ENCODE measurements at regions not wholly inside any gene's neighbourhood (a gene's known extent, or its start where the extent isn't known, plus 50 kb on each side); places are given as distances from the start of the nearest gene placed in this dataset.
"Not testable (repeated sequence)": the region's sequence is repeated elsewhere in the genome, so short reads cannot be mapped to it uniquely, and the experiment has no call there.

DNA sequence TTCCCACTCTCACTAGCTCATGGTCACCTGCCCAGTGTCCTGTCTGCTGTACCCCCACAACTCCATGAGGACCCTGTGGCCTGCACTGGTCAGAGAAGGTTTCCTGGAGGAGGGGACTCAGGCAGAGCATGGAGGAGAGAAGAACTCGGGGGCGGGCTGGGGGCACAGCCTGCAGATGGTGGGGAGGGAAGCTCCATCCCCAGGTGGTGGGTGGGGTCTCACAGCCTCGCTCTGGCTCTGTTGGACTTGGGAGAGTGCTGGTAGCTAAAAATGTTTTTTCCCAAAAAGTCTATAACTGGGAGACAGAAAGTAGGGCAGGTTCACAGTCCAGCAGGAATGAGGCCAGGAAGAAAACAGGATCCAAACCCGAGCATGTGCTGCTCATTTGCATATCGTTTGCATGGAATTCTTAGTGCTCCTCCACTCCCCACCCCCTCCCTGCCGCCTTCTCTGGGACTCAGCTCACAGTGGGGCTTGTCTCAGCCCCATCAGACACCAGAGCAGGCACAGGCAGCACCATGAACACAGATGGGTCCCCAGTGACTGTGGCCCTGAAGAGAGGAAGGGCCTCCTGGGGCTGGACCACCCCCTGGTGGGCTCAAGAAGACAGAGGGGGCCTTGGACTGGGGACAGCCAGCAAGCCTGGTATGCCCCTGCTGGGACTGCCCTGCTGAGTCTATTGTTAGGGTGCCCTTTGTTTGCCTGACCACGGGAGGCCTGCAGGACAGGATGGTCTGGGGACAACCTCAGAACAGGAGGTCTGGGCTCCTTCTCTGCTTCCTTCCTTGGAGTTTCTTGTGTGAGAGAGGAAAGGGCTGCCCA is 67.0 kb upstream of the SFSWAP start:
- intact Hi-C loops (cut with DNase I), result no loop called here
- DNase-seq, result peak in 1 of 42 donors; percentile 40

DNA sequence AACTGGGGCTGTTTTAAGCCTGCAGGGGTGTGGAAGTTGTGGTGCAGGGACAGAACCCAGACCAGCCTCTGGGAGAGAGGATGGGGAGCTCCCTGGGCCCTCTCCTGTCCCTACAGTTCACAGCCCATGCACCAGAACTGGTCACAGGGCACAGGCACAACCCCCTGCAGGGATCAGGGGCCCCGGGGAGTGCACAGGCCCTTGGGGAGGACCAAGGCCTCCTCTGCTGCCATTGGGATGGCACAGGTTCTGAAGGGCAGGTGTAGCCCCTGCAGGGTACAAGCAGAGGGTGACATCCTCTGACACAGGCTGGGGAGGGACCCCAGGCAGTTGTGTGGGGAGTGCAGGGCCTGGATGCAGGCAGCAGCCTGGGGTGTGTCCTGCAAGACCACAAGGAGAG is 66.4 kb upstream of the SFSWAP start:
- intact Hi-C loops (cut with DNase I), result no loop called here
- no peak for DNase-seq

DNA sequence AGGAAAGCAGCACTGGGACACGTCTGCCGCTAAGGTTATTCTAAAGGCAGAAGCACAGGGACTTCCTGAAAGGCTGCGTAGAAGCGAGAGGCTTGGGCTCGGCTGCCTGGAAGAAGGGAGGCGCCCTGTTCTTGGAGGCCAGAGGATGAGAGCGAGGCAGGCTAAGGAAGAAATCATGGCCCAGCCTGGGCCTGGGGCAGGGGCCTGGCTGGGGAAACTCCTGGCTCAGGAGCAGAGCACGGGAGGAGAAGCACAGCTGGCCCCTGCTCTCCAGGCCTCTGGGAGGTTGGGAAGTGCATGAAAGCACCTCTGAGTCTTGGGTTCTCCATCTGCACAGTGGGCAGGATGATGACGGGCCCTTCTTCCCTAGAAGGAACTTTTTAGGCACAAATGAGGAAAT is 66.0 kb upstream of the SFSWAP start:
- DNase-seq; intact Hi-C loops (cut with DNase I): not testable (repeated sequence)

DNA sequence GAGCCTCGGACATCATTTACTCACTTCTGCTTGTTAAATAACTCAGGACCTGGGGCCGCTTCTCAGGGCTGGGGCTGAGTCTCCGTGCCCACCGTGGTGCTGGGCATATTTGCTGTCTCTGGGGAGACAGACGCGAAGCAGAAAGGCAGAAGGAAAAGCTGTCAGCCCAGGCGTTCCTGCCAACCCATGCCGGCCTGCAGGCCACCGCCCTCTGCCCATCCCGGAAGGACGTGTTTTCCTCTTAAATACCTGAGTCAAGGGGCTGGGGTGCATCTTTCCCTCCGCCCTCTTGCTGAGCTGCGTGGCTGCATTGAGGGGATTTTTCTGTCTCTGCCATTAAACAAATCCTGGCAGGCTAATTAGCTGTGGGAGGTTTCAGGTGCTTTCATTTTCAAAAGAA is 65.3 kb upstream of the SFSWAP start:
- intact Hi-C loops (cut with DNase I); DNase-seq: not testable (repeated sequence)

DNA sequence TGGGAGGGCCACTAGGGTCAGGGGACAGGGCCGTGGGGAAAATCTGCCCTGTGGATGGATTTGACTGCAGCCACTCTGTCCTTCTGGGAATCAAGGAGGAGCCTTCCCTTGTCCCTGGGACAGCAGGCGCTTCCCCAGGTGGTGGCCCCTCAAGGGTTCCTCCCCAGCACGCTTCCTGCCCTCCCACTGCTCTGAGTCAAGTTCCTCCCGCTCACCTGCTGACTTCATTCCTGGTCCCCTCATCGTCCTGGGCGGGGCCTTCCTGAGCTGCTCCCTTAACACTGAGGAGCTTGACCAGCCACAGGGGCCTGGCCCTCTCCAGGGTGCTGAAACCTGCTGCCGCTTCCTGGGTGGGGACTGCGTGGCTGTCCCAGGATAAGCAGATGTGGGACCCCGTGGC is 64.4 kb upstream of the SFSWAP start:
- DNase-seq; intact Hi-C loops (cut with DNase I): not testable (repeated sequence)

DNA sequence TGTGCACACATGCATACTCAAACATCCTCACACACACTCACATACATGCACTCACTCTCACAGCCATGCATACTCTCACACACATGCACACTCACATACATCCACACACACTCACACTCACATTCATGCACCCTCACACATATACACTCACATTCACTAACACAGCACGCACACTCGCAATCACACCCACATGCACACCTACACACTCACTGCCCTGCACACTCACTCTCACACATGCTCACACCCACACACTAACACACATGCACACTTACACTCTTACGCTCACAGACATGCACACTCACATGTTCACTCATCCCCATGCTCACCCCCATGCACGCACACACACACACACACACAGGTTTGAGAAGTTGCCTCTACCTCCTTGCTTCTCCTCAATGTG is 63.2 kb upstream of the SFSWAP start:
- DNase-seq, result no peak
- intact Hi-C loops (cut with DNase I), result no loop called here

DNA sequence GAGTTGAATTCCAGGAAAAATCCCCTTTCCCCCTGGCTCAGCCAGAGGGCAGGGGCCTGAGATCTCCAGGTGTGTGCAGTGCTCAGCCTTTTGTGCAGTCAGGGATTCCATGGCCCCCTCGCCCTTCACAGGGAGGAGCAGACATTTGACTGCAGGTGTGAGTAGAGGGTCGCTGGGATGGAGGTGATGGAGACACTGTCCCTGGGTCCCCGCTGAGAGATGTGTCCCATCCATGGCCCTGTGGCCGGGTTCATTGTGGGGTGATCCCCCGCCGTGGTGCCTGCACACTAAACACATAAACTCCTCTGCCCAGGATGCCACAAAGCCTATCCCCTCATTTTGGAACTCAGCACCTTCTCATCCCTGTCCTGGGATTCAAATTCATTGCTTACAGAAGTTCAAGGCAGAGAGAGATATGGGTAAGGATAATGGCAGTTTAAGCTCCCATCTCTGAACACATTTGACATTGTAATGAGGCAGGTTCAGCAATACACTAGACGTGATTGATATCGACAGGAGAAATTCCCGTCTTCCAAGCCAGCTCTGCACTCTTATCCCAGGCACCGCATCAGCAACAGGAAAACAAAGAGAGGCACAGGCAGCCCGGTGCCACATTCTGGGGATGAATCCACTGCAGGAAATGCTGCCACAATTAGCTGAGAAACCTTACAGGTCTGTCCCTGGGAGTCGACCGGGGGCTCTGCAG is 55.3 kb upstream of the SFSWAP start:
- intact Hi-C loops (cut with DNase I), result not testable (repeated sequence)
- DNase-seq, result peak in 1 of 42 donors; percentile 40

DNA sequence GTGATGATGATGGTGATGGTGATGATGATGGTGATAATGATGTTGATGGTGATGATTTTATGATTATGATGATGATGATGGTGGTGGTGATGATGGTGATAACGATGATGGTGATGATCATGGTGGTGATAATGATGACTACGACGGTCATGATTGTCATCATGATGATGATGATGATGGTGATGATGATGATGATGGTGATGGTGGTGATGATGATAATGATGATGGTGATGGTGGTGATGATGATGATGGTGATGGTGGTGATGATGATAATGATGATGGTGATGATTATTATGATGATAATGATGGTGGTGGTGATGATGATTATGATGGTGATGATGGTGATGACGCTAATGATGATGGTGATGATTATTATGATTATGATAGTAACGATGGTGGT is 54.1 kb upstream of the SFSWAP start:
- DNase-seq; intact Hi-C loops (cut with DNase I): not testable (repeated sequence)

DNA sequence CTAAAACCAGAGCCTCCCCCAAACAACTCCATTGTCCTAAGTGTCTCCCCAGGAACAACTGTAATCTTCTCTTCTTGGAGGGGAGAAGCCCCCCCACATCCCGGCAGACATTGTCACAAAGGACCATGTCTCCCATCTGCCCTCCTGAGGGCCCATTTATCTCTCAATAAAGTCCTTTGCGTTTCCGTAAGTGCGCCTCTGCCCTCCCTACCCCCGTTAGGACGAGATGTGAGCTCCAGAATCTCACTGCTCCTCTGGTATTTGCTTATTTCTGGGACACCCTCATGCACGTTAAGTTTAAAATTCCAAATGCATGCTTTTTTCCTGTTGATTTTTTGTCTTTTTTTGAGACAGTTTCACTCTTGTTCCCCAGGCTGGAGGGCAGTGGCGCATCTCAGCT is 52.3 kb upstream of the SFSWAP start:
- DNase-seq; intact Hi-C loops (cut with DNase I): not testable (repeated sequence)

DNA sequence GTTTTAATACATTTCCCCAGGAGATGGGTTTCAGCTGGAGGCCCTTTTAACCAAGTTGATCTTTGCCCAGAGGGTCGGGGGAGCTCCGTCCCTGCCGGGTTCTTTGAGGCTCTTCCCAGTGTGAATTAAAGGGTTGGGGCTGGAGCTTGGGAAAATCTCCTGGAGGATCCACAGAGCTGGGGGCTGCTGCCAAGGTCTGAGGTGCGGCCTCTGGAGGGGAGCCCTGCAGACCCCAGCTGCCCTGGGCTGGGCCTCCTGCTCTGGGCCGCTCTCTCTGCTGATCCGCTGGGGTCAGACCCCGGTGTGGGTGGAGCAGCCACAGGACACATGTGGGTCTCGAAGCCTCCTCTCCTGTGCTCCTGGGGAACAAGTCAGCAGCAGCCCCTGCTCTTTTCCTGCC is 51.4 kb upstream of the SFSWAP start:
- intact Hi-C loops (cut with DNase I), result not testable (repeated sequence)
- peak in 1 of 42 donors; percentile 4 for DNase-seq

DNA sequence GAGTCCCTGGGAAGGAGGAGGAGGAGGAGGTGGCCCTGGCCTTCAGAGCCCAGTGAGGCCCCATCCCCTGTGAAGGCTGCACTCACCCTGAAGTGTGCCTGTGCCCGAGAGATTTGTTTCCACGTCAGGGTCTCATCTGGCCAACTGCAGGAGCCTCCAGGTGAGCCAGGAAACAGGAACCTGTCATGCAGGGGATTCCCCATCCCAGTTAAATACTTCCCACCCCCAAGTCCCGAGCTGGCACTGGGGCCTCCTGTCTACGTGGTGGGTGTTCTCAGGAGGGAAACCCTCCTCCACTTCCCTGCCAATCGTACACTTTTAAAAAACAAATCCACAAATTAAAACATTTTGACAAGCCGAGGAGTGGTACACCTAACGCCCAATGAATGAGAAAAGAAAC is 50.9 kb upstream of the SFSWAP start:
- intact Hi-C loops (cut with DNase I), result not testable (repeated sequence)
- DNase-seq, result peak in 1 of 42 donors; percentile 9

DNA sequence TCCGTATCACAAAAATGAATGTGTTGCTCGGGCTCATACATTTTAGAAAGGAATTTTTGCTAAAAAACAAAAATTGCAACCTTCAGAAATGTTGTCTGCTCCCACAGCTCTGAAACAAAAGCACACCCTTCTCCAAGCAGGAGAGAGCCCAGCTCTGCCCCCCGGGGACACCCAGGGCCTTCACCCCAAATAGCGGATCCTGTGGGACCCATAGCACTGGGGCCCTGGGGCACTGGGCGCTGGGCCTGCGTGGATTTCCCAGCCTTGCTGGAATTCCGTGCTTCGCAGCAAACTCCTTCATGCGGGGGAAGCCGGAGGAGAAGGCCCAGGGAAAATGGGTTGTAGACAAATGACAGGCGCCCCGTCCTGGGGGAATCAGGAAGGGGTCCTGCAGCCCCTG is 50.5 kb upstream of the SFSWAP start:
- peak in 3 of 42 donors; percentile 8 to 43 (median 28) for DNase-seq
- intact Hi-C loops (cut with DNase I), result not testable (repeated sequence)
